Heart left ventricle (tissue), 16 donors: ENCODE measurements at regions not wholly inside any gene's neighbourhood (a gene's known extent, or its start where the extent isn't known, plus 50 kb on each side); places are given as distances from the start of the nearest gene placed in this dataset.

Source experiments
- ATAC-seq, 4 donors: fragments of 200-7000 bp; cut with Tn5 transposase; one replicate each; pipeline ENCODE4 v1.9.1; 2020 to 2022; ENCODE audit warnings: moderate library complexity in 4 of 4, mild to moderate bottlenecking in 3 of 4, moderate number of reproducible peaks in 1 of 4
- DNase-seq, 5 donors: peaks; one replicate each; pipeline ENCODE4 v3.0.0-alpha.2; 2020
- H3K27ac ChIP-seq, 12 donors: fragments of 200-600 bp; sonication (generic) in 4 of 12; one replicate each; pipeline versions ENCODE4 v1.5.0 to v1.8.0; 2016 to 2022; ENCODE audit warnings: mild to moderate bottlenecking in 2 of 12
- H3K27me3 ChIP-seq, 9 donors: fragments of 200-600 bp; sonication (generic) in 2 of 9; one replicate each; pipeline versions ENCODE4 v1.5.1 to v1.8.0; 2016 to 2022; ENCODE audit warnings: mild to moderate bottlenecking in 3 of 9
- H3K36me3 ChIP-seq, 9 donors: fragments of 200-600 bp; sonication (generic) in 2 of 9; one replicate each; pipeline versions ENCODE4 v1.5.0 to v1.8.0; 2018 to 2022; ENCODE audit warnings: mild to moderate bottlenecking in 2 of 9
- H3K4me1 ChIP-seq, 12 donors: fragments of 200-600 bp; sonication (generic) in 4 of 12; one replicate each; pipeline versions ENCODE4 v1.5.0 to v1.8.0; 2016 to 2022; ENCODE audit warnings: mild to moderate bottlenecking in 3 of 12
- H3K4me3 ChIP-seq, 12 donors: fragments of 200-600 bp; sonication (generic) in 4 of 12; one replicate each; pipeline versions ENCODE4 v1.5.0 to v1.8.0; 2017 to 2022; ENCODE audit warnings: mild to moderate bottlenecking in 9 of 12, moderate library complexity in 4 of 12
- H3K9me3 ChIP-seq, 12 donors: fragments of 200-600 bp; sonication (generic) in 4 of 12; one replicate each; pipeline versions ENCODE4 v1.5.0 to v1.8.0; 2016 to 2022; ENCODE audit warnings: mild to moderate bottlenecking in 1 of 12
- CTCF ChIP-seq, 12 donors: fragments of 200-600 bp; sonication (generic) in 4 of 12; IDR thresholded peaks; one replicate each; pipeline versions ENCODE4 v1.5.0 to v1.8.0; 2018 to 2022; ENCODE audit warnings: antibody characterized with exemption in 12 of 12, mild to moderate bottlenecking in 5 of 12
- POLR2A ChIP-seq, 2 donors: fragments of 450-650 bp; IDR thresholded peaks; one replicate each; pipeline ENCODE4 v1.6.1; 2017; ENCODE audit warnings: antibody characterized with exemption in 2 of 2, mild to moderate bottlenecking in 2 of 2, moderate library complexity in 2 of 2
- WGBS, 4 donors: extraction: QIAGEN DNeasy Blood & Tissue Kit in 2 of 4; methylation state at CpG; one replicate each; pipeline versions ENCODE4 v1.1.5 to v1.1.7; 2013 to 2018; 5-methylcytosine and 5-hydroxymethylcytosine counted together
- intact Hi-C, 10 donors: fragments of 100-400 bp; cut with DNase I; formaldehyde crosslinking; loops; one replicate each; pipeline versions ENCODE4 v1.11.1 to v1.14.2; 2022
- donor health status: ischemic (EF 13 %, LVEDD 7.1; RV severe dilation, severe dysfunction).
- donor health status: healthy with polysubstance abuse.
- donor health status: DM: no; HTN: yes; CAD: no.
- donor health status: DM: no; HTN: no; CAD: no.
- donor health status: ischemic (EF 25% LVEDD 6.9; RV normal size, moderate dysfunction).
- donor health status: ischemic (EF 25% LVEDD 5.7; RV mildly dilated, moderate dysfunction).
- donor health status: healthy.
- donor health status: DM: yes; HTN: yes; CAD: no.
- donor health status: ischemic (EF 35%, LVEDD 5.7; RV mildly dilated, moderate dysfunction).
- donor health status: nonischemic (EF 11% LVEDD 7.7; RV severe dilation, severe dysfunction).
- donor health status: DM: yes; HTN: yes; CAD: no.
- donor health status: PGD.
- donor health status: ischemic (EF 29% LVEDD 5.4; RV normal size, mild dysfunction).
- donor health status: nonischemic (EF 23%, LVEDD 6.1; RV moderate dilation, normal function).

- no peak for ATAC-seq
- Histone ChIP-seq H3K36me3 (no peaks in the 10 kb centered on the region), H3K9me3 (no peaks in the 10 kb centered on the region), H3K27ac (no peak overlapping the region), H3K27me3 (peaks cover 0 to 9% (median 0%) of the 10 kb centered on the region in 9 donors), H3K4me1 (no peaks in the 10 kb centered on the region), H3K4me3 (no peak overlapping the region)
- 89 to 95% (median 91%) methylated on average over 12 to 19 of the region's 19 CpGs for WGBS, 4 donors
- intact Hi-C loops: no loop called here
- no peak for DNase-seq
- TF ChIP-seq POLR2A (IDR thresholded peaks at IDR 0.05) (no peak), CTCF (IDR thresholded peaks at IDR 0.05) (no peak)
Observed at GRCh38 chr9:135006911-135007570, 80.4 kb upstream of the OLFM1 start.

GRCh38 chr9:135007601-135008000, 79.9 kb upstream of the OLFM1 start:
- intact Hi-C loops: no loop called here
- H3K27ac ChIP-seq: no peak overlapping the region
- ATAC-seq: no peak
- no peak overlapping the region for H3K4me3 ChIP-seq
- no peaks in the 10 kb centered on the region for H3K9me3 ChIP-seq
- H3K4me1 ChIP-seq: no peaks in the 10 kb centered on the region
- WGBS, 4 donors: 78 to 100% (median 81%) methylated on average over 4 to 11 of the region's 11 CpGs
- peaks cover 0 to 13% (median 0%) of the 10 kb centered on the region in 9 donors for H3K27me3 ChIP-seq
- TF ChIP-seq CTCF (IDR thresholded peaks at IDR 0.05) (no peak), POLR2A (IDR thresholded peaks at IDR 0.05) (no peak)
- H3K36me3 ChIP-seq: no peaks in the 10 kb centered on the region
- no peak for DNase-seq

- H3K4me3 ChIP-seq: no peak overlapping the region
- intact Hi-C loops: no loop called here
- 89 to 93% (median 92%) methylated on average over 8 of the region's 8 CpGs for WGBS, 4 donors
- ATAC-seq (no peak), DNase-seq (no peak)
- no peaks in the 10 kb centered on the region for H3K4me1 ChIP-seq
- H3K9me3 ChIP-seq: no peaks in the 10 kb centered on the region
- H3K27me3 ChIP-seq: peaks cover 0 to 16% (median 0%) of the 10 kb centered on the region in 9 donors
- no peak for TF ChIP-seq POLR2A (IDR thresholded peaks at IDR 0.05)
- no peak for TF ChIP-seq CTCF (IDR thresholded peaks at IDR 0.05)
- no peaks in the 10 kb centered on the region for H3K36me3 ChIP-seq
- H3K27ac ChIP-seq: no peak overlapping the region
Observed at GRCh38 chr9:135008416-135008815, 79.1 kb upstream of the OLFM1 start.

- no peaks in the 10 kb centered on the region for H3K36me3 ChIP-seq
- WGBS, 4 donors: 88 to 96% (median 91%) methylated on average over 10 of the region's 10 CpGs
- H3K4me1 ChIP-seq: no peaks in the 10 kb centered on the region
- intact Hi-C loops: no loop called here
- no peaks in the 10 kb centered on the region for H3K9me3 ChIP-seq
- H3K27ac ChIP-seq: no peak overlapping the region
- ATAC-seq (no peak), DNase-seq (no peak)
- peaks cover 0 to 23% (median 2%) of the 10 kb centered on the region in 9 donors for H3K27me3 ChIP-seq
- no peak overlapping the region for H3K4me3 ChIP-seq
- TF ChIP-seq CTCF (IDR thresholded peaks at IDR 0.05): no peak
- no peak for TF ChIP-seq POLR2A (IDR thresholded peaks at IDR 0.05)
Observed at GRCh38 chr9:135009051-135009560, 78.4 kb upstream of the OLFM1 start.
